GOT3 (cell line): ENCODE measurements at regions not wholly inside any gene's neighbourhood (a gene's known extent, or its start where the extent isn't known, plus 50 kb on each side); places are given as distances from the start of the nearest gene placed in this dataset.

Experiments used
- DNase-seq: peaks from one replicate; lab custom pipeline; 2025; ENCODE audit warnings: mixed read lengths; lab: John Stamatoyannopoulos, UW

DNA sequence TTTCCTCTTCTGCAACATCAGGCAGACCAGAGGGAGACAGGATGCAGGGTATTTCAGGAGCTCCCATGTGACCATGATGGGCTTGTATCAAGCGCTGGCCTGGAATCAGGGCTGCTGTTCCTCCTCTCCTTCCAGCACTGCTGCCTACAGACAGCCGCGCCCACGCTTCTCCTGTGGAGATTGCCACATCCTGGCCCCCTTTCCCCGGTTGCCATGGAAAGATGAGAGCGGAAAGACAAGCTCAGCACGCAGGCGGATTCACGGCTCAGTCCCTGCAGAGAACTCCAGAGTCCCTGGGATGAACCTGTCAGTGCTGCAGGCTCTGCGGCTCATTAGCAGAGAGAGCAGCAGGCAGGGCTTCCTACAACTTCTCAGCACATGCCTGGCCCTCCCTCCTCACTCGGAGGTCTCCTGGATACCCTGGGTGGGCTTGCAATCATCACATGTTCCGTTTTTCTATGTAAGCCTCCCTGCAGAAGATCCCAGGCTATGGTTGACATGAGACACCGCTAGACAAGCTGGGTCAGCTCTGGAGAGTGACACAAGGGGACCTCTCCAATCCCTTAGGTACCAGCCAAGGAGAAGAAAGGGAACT lies 497.8 kb upstream of the MYT1L start:
- DNase-seq = no peak

DNA sequence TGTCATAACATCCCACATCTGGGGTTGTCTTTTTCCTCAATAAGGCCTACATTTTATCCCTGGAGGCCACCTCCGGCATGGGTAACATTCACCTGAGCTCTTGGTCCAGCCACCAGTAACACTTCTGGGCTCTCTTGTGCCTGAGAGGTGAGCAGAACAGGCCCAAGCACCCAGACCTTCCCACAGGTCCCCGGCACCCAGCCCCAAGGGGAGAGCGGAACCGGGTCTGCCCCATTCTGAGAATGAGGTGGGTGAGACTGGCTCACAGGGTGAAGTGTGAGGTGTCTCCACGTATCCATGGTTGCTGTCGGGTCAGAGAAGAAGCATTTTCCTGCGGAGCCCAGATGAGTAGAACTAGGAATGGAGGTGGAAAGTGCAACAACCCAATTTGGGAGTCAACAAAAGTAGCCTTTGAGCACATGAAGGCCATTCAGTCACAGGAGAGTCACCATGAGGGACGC lies 496.7 kb upstream of the MYT1L start:
- DNase-seq = no peak

DNA sequence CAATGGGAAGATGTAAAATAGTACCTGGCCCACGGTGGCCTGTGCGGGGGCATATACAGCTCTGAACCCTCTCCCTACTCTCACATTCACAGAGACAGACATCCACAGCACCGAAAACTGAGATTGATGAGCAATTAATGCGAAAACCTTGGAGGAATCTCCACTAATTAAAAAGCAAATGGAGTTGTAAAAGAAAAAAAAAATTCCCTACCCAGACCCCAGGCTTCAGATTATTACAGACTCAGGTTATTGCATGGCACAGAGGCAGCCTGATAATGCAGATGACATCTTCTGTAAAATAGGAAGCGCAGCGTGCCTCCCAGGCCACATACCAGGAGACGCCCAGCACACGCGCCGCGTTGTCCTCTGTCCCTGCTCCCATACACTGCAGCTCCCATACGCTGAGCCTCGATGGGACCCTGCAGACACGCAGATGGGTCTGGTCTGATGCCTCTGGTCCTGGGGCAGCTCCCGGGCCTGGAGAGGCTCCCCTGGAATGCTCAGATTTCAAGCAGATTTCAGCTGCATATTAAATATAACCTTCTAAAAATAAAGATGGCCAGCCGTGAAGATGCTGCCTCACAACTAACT lies 496.1 kb upstream of the MYT1L start:
- no peak for DNase-seq

DNA sequence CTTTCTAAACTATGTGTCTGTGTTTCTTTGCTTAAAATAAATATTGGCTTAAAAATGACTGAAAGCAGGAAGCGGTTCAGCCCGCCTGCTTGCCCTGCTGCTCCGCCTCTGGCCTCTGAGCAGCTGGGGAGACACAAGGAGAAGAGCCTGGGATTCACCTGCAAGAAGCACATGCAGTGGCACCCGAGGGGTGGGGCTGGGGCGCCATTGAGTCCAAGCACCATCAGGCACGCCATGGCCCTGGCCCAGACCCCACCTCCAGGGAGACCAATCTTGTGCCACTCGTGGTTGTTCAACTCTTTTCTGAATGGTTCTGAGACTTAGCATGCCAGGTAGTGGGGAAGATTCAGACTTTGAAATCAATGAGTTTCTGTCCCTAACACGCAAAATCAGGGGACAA lies 495.5 kb upstream of the MYT1L start:
- no peak for DNase-seq

DNA sequence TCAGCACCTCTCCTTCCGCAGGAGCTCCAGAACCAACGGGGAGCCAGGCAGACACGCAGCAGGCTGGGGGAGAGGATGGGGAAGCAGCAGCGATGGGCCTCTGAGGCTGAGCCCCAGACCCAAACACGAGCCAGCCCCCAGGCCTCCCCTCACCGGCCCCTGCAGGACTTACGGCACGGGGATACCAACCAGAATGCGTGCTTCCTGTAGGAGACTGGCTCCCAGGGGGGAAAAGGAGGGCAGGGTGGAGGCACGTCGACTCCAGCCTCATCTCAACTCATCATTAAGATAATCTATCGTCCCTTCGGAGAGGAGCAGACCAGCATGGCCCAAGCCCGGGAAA lies 495.1 kb upstream of the MYT1L start:
- no peak for DNase-seq

- no peak for DNase-seq
Observed at GRCh38 chr2:2825516-2826208, 494.6 kb upstream of the MYT1L start.

DNA sequence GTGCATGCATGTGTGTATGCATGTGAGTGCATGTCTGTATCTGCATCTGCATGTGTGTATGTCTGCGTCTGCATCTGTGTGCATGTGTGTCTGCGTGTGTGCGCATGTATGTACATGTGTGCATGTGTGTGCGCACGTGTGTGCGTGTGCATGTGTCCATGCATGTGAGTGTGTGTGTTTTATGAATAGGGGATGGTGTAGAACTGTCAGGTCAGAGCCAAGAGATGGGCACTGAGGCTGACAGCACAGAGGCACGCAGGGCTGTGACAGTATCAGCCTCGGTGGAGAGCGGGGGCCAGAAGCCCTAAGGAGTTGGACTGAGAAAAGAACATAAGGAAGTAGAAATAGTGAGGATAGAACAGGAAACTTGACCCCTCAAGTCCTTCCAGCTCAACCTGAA lies 494.0 kb upstream of the MYT1L start:
- DNase-seq = no peak

GRCh38 chr2:2824588-2824987 lies 493.5 kb upstream of the MYT1L start:
- no peak for DNase-seq

DNA sequence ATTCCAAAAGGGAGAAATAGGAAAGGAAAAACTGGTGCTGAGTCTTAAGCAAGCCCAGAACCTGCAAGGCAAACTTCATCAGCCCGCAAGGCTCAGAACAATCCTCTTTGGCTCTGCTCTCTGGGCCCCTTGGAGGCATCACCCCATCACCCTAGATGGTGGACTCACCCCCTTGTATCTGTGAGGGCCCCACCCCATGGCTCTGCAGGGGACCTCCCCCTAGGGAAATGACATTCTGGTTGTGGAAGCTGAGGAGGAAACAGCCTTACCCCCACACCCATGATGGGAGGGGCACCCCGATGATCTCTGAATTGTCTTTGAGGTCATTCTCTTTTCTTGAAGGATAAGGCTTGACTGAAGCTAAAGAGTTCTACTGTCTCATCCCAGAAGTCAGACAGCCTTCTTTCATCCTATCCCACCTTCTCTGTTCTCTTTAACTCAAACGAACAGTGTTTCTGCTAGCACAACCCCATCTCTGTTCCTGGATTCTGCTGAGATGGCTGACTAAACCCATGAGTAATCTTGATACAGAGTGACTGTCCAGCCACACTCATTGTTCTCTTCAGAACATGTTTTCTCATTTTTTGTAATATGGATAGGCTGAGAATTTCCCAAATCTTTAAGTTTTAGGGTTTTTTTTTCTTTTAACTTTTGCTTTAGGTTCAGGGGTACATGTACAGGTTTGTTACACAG lies 492.1 kb upstream of the MYT1L start:
- no peak for DNase-seq

- DNase-seq = no peak
Observed at GRCh38 chr2:2822143-2822542, 491.1 kb upstream of the MYT1L start.

DNA sequence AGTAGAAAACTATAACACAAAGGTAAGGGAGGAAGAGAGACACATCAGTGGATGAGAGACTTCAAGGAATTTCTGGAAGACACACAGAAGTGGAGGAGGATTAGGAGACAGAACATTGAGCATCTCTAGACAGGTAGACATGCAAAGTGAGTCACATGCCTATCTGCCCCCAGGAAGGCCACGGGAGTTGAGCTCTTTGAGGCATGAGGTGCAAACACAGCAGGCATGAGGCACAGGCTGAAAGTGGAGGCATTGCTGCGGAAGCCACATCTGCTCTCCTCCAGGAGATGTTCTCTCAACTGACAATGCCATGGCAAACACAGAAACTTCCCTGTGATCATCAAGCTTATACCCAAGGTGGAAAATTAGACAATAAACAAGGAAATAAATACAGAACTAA lies 481.6 kb upstream of the MYT1L start:
- no peak for DNase-seq

GRCh38 chr2:2812117-2812516 lies 481.0 kb upstream of the MYT1L start:
- DNase-seq = no peak

- DNase-seq = no peak
Observed at GRCh38 chr2:2810504-2810903, 479.4 kb upstream of the MYT1L start.

DNA sequence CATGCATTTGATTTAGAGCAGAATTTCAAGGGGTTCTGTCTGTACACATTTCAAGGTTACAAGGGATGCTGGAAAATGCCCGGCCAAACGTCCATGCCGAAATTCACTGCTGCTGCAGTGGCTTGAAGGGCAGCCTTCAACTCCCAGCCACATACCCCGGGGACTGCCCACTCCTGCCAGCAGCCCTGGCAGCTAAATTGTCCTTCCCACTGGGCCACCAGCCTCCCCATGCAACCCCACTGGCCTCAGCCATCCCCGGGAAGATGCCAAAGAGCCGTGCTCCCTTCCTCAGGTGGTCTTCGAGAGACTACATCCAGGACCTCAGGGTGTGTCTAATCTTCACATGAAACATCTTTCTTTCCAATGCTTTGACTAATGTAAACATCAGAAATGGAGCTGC lies 478.7 kb upstream of the MYT1L start:
- no peak for DNase-seq

DNA sequence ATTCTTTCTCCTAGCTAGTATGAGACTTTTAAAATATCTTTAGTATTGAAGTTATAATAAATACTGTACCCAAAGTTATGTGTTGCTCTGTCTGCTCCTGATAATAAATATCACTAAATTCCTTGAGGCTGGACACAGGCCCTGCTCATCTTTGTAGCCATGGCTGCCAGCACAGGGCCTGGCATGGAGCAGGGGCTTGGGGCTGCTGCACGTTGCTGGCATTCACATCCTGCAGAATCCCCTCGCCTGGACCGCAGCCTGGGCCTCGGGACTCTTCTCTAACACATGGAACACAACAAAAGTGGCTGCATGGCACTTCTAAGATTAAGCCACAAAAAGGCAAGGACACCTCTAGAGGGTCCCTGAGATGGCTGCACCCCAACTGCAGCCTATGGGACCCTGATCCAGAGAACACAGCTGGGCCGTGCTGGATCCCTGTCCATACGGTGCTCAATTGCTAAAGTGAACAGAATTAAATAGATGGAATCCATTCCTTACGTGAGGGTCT lies 477.5 kb upstream of the MYT1L start:
- DNase-seq = no peak

- no peak for DNase-seq
Observed at GRCh38 chr2:2806711-2807110, 475.6 kb upstream of the MYT1L start.

DNA sequence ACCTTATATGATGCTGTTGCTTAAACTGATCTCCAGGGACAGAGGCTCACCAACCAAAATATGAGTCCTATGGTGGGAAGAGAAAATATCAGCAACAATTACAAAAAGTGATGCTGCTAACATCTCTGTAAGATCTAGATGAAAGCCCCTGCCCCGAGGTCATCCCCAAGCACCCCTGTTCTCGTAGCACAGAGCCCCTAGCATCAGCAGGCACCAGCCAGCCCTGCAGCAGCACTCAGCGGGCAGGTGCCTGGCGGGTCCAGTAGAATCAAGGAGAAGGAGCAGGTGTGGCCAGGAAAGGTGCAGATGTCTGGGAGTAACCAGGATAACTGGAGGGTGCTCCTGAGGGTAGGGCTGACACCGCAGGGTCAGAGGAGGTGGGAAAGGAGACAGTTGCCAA lies 474.2 kb upstream of the MYT1L start:
- DNase-seq = no peak

- no peak for DNase-seq
Observed at GRCh38 chr2:2804528-2804927, 473.5 kb upstream of the MYT1L start.

GRCh38 chr2:2801458-2801857 lies 470.4 kb upstream of the MYT1L start:
- no peak for DNase-seq

GRCh38 chr2:2800697-2801096 lies 469.6 kb upstream of the MYT1L start:
- no peak for DNase-seq

- no peak for DNase-seq
Observed at GRCh38 chr2:2800001-2800400, 468.9 kb upstream of the MYT1L start.

DNA sequence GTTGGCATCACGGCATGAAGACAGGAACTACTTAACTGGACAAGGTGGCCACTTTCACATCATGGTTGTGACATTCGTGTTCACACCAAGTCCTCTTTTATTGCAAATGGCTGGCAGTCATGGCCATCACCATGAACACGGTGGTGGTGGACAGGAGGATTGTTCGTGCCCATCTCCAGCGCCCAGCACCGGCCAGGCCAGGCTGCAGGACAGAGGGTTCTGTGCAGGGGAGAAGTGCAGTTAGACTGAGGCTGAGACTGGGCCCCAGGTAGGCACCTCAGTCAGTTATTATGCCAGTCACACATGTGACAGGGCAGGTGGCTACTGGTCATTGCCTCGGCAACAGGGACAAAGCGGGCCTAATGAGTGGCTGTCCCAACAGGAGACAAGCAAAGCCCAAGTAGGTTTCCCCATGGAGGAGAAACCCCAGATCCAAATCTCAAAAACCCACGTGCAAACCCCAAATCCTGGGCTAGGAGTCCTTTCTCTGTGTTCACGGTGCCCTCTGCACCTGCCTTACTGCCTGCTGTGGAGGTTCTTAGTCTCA lies 468.1 kb upstream of the MYT1L start:
- DNase-seq = no peak

DNA sequence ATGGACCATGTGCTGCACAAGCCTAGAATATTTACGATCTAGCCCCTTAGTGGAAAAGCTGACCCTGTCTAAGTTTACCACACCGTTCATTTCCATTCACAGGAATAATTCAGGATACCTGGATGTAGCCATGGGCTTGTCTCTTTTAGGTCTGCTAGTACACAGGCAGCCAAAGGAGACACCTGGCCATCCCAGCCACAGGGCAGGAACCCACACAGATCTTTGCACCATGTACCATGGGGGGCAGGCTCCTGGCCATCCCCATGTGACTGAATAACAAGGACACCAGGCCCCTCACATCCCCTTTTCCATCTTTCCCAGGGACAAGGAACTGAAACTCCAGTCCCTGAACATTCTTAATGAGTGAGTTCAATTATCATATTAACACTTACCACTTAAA lies 467.3 kb upstream of the MYT1L start:
- no peak for DNase-seq
